Cardiac fibroblast (primary cell): ENCODE measurements at regions not wholly inside any gene's neighbourhood (a gene's known extent, or its start where the extent isn't known, plus 50 kb on each side); places are given as distances from the start of the nearest gene placed in this dataset.
"Not testable (repeated sequence)": the region's sequence is repeated elsewhere in the genome, so short reads cannot be mapped to it uniquely, and the experiment has no call there.

Experiments used
- DNase-seq, 2 donors: peaks; one replicate each; pipeline versions ENCODE4 v3.0.0 to v3.0.0-alpha.2; 2010; ENCODE audit warnings: low read depth in 2 of 2
- H3K4me3 ChIP-seq, 2 donors: replicated peaks in 1 of 2; 1 replicate in 1 of 2; 2 replicates in 1 of 2; pipeline ENCODE4 v1.5.1; 2011; ENCODE audit warnings: low read depth in 2 of 2, low read length in 2 of 2, mild to moderate bottlenecking in 2 of 2, moderate library complexity in 1 of 2
- CTCF ChIP-seq: IDR thresholded peaks from one replicate; pipeline ENCODE4 v1.5.1; 2011; ENCODE audit warnings: low read depth, mild to moderate bottlenecking, low read length, inconsistent platforms

- no peak overlapping the region for H3K4me3 ChIP-seq
- no peak for TF ChIP-seq CTCF
Measured at GRCh38 chr1:191752342-191752741, 405.9 kb upstream of the RGS18 start.

GRCh38 chr1:191760016-191760415 is 398.2 kb upstream of the RGS18 start:
- TF ChIP-seq CTCF, result no peak
- DNase-seq, result no peak
- no peak overlapping the region for H3K4me3 ChIP-seq

More at GRCh38 chr1:191752342-191752741, 405.9 kb upstream of the RGS18 start:
- no peak for DNase-seq

GRCh38 chr1:191788551-191788950 is 369.7 kb upstream of the RGS18 start:
- DNase-seq, result no peak
- H3K4me3 ChIP-seq, result no peak overlapping the region

GRCh38 chr1:191798178-191798577 is 360.1 kb upstream of the RGS18 start:
- TF ChIP-seq CTCF, result no peak
- DNase-seq, result no peak
- no peak overlapping the region for H3K4me3 ChIP-seq

More at GRCh38 chr1:191788551-191788950, 369.7 kb upstream of the RGS18 start:
- TF ChIP-seq CTCF, result no peak

GRCh38 chr1:191804311-191804710 is 354.0 kb upstream of the RGS18 start:
- TF ChIP-seq CTCF, result no peak
- DNase-seq, result no peak
- no peak overlapping the region for H3K4me3 ChIP-seq

- DNase-seq, H3K4me3 ChIP-seq: not testable (repeated sequence)
Measured at GRCh38 chr1:191813593-191813992, 344.7 kb upstream of the RGS18 start.

- H3K4me3 ChIP-seq, result no peak overlapping the region
- no peak for DNase-seq
- TF ChIP-seq CTCF, result no peak
Measured at GRCh38 chr1:191818198-191818597, 340.1 kb upstream of the RGS18 start.
